ENCODE measurements at regions not wholly inside any gene's neighbourhood (a gene's known extent, or its start where the extent isn't known, plus 50 kb on each side); places are given as distances from the start of the nearest gene placed in this dataset.

- TF ChIP-seq, protein P1, sequence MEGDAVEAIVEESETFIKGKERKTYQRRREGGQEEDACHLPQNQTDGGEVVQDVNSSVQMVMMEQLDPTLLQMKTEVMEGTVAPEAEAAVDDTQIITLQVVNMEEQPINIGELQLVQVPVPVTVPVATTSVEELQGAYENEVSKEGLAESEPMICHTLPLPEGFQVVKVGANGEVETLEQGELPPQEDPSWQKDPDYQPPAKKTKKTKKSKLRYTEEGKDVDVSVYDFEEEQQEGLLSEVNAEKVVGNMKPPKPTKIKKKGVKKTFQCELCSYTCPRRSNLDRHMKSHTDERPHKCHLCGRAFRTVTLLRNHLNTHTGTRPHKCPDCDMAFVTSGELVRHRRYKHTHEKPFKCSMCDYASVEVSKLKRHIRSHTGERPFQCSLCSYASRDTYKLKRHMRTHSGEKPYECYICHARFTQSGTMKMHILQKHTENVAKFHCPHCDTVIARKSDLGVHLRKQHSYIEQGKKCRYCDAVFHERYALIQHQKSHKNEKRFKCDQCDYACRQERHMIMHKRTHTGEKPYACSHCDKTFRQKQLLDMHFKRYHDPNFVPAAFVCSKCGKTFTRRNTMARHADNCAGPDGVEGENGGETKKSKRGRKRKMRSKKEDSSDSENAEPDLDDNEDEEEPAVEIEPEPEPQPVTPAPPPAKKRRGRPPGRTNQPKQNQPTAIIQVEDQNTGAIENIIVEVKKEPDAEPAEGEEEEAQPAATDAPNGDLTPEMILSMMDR (IDR thresholded peaks at IDR 0.05; ENCODE audit: control insufficient read depth, insufficient read depth, low read depth, low read length, missing control alignments): no peak
- no peak for DNase-seq (ENCODE audit: low read depth)
- H3K4me3 ChIP-seq (ENCODE audit: control insufficient read depth, low read depth, low read length): no peak overlapping the region
Measured at GRCh38 chr15:62706317-62706716, 336.2 kb upstream of the TPM1 start.

DNA sequence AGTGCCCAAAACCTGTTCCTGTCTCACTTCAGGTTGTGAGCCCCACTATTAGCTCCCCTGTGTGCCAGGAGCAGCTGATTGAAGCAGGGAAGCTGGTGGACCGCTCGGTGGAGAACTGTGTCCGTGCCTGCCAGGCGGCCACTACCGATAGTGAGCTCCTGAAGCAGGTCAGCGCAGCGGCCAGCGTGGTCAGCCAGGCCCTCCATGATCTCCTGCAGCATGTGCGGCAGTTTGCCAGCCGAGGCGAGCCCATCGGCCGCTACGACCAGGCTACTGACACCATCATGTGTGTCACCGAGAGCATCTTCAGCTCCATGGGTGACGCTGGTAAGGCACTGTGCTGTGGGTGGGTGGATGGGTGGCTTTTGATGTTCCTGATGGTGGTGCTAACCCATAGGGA lies 334.1 kb upstream of the TPM1 start:
- no peak for DNase-seq (ENCODE audit: low read depth)
- no peak overlapping the region for H3K4me3 ChIP-seq (ENCODE audit: control insufficient read depth, low read depth, low read length)
- TF ChIP-seq, protein P1 (IDR thresholded peaks at IDR 0.05; ENCODE audit: control insufficient read depth, insufficient read depth, low read depth, low read length, missing control alignments): no peak

DNA sequence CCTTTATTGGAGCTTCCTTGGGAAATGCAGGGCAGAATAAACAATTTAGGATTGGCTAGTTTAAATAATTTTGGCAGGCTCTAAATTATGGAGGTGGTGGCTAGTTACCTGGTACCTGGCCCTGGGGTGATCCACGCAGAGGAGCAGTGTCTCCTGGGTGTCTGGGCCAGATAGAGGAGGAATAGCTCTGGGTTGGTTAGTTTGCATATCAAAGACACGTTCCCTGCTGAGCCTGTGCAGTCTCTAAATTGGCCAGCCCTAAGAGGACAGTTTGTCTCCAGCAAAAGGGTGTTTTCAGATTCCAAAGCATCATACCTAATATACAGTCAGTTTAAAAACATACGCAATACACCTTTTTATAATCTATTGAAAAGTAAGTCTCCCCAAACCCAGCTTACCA lies 333.3 kb upstream of the TPM1 start:
- DNase-seq (ENCODE audit: low read depth): no peak
- TF ChIP-seq, protein P1 (IDR thresholded peaks at IDR 0.05; ENCODE audit: control insufficient read depth, insufficient read depth, low read depth, low read length, missing control alignments): no peak

GRCh38 chr15:62711691-62712454 lies 330.7 kb upstream of the TPM1 start:
- TF ChIP-seq, protein P1 (IDR thresholded peaks at IDR 0.05; ENCODE audit: control insufficient read depth, insufficient read depth, low read depth, low read length, missing control alignments): no peak
- no peak overlapping the region for H3K4me3 ChIP-seq (ENCODE audit: control insufficient read depth, low read depth, low read length)
- DNase-seq (ENCODE audit: low read depth): no peak

More for the DNA sequence above, 333.3 kb upstream of the TPM1 start:
- H3K4me3 ChIP-seq (ENCODE audit: control insufficient read depth, low read depth, low read length): no peak overlapping the region

DNA sequence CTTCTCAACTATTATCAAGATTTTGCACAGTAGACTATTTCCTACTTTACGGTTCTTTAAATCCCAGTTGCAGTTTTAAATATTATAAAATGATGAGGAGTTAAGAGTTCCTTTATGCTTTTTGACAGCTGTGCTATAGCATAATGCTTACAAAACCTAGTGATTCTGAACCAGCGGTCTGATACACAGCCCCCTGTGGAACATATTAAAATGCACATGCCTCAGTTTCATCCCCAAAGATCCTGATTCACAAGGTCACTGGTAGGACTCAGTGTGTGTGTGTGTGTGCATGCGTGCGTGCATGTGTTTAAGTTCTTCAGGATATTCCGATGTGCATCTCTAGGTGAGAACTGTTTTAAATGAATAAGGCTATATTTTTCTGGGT lies 330.1 kb upstream of the TPM1 start:
- no peak overlapping the region for H3K4me3 ChIP-seq (ENCODE audit: control insufficient read depth, low read depth, low read length)
- DNase-seq (ENCODE audit: low read depth): no peak
- TF ChIP-seq, protein P1 (IDR thresholded peaks at IDR 0.05; ENCODE audit: control insufficient read depth, insufficient read depth, low read depth, low read length, missing control alignments): no peak

DNA sequence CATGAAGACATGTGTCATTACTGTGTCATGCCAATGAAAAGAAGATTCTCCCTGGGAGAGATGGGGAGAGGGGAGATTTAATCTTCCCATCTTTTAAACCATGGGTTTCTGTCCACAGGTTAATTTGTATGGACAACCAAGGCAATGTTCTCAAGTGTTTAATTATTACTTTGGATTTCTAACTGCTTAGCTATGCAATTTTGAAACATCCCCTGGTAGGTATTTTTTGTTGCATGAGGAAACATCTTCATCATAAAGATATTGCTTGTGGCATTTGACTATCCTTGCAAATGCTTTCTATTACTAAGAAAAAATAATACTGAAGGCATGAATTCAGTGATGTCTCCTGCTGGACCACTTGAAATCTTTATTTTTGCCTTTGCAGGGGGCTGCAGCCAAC lies 326.6 kb upstream of the TPM1 start:
- TF ChIP-seq, protein P1 (IDR thresholded peaks at IDR 0.05; ENCODE audit: control insufficient read depth, insufficient read depth, low read depth, low read length, missing control alignments): no peak
- no peak for DNase-seq (ENCODE audit: low read depth)
- no peak overlapping the region for H3K4me3 ChIP-seq (ENCODE audit: control insufficient read depth, low read depth, low read length)

All from AG09309 (cell line).